Activated effector memory CD4-positive, alpha-beta T cell treated with anti-CD3 and anti-CD28 coated beads, Interleukin-2, amount 50 U/mL, for 16 hours (primary cell): ENCODE measurements at regions not wholly inside any gene's neighbourhood (a gene's known extent, or its start where the extent isn't known, plus 50 kb on each side); places are given as distances from the start of the nearest gene placed in this dataset.

ENCODE experiments used
- DNase-seq: peaks from one replicate; pipeline ENCODE4 v3.0.0-alpha.2; 2020

- no peak for DNase-seq
These were observed 530.5 kb downstream of the MTRR start for GRCh38 chr5:8399471-8399870.

- no peak for DNase-seq
These were observed 539.3 kb downstream of the MTRR start for GRCh38 chr5:8408258-8408657.

GRCh38 chr5:8410618-8411017 is 541.7 kb downstream of the MTRR start:
- DNase-seq: no peak

GRCh38 chr5:8413975-8414374 is 545.0 kb downstream of the MTRR start:
- no peak for DNase-seq

GRCh38 chr5:8417316-8418048 is 548.5 kb downstream of the MTRR start:
- DNase-seq: no peak

- DNase-seq: no peak
These were observed 549.1 kb downstream of the MTRR start for GRCh38 chr5:8418049-8418426.

- no peak for DNase-seq
These were observed 561.1 kb downstream of the MTRR start for GRCh38 chr5:8429778-8430758.

GRCh38 chr5:8434501-8434900 is 565.6 kb downstream of the MTRR start:
- no peak for DNase-seq

GRCh38 chr5:8436924-8437323 is 568.0 kb downstream of the MTRR start:
- DNase-seq: no peak

- no peak for DNase-seq
These were observed 576.2 kb downstream of the MTRR start for GRCh38 chr5:8445139-8445538.

GRCh38 chr5:8446179-8446578 is 577.2 kb downstream of the MTRR start:
- no peak for DNase-seq

GRCh38 chr5:8456846-8457186 is 587.9 kb downstream of the MTRR start:
- no peak for DNase-seq

- DNase-seq: peak; percentile 95
These were observed 588.5 kb downstream of the MTRR start for GRCh38 chr5:8457187-8458037.

GRCh38 chr5:8458038-8458383 is 589.1 kb downstream of the MTRR start:
- DNase-seq: no peak

GRCh38 chr5:8461543-8461942 is 592.6 kb downstream of the MTRR start:
- DNase-seq: no peak

- no peak for DNase-seq
These were observed 593.6 kb downstream of the MTRR start for GRCh38 chr5:8462565-8462964.

GRCh38 chr5:8470489-8470888 is 601.5 kb downstream of the MTRR start:
- DNase-seq: no peak

- DNase-seq: no peak
These were observed 602.6 kb downstream of the MTRR start for GRCh38 chr5:8471581-8471980.

GRCh38 chr5:8473016-8473415 is 604.1 kb downstream of the MTRR start:
- no peak for DNase-seq

GRCh38 chr5:8473827-8474568 is 605.0 kb downstream of the MTRR start:
- no peak for DNase-seq

GRCh38 chr5:8474569-8474930 is 605.6 kb downstream of the MTRR start:
- DNase-seq: no peak

- no peak for DNase-seq
These were observed 609.4 kb downstream of the MTRR start for GRCh38 chr5:8478326-8478725.

- no peak for DNase-seq
These were observed 612.1 kb downstream of the MTRR start for GRCh38 chr5:8481007-8481406.
